A549 (cell line): ENCODE measurements at regions not wholly inside any gene's neighbourhood (a gene's known extent, or its start where the extent isn't known, plus 50 kb on each side); places are given as distances from the start of the nearest gene placed in this dataset.

Experiments used
- MAZ ChIP-seq: fragments of 150-350 bp; IDR thresholded peaks from 2 replicates; pipeline ENCODE4 v1.6.1; 2014; ENCODE audit warnings: antibody characterized with exemption, low read depth, low read length, borderline replicate concordance
- MYC ChIP-seq: IDR thresholded peaks from 2 replicates; pipeline ENCODE4 v1.6.1; 2012; ENCODE audit warnings: mild to moderate bottlenecking, inconsistent platforms, low read length, improper control_type of control experiment, borderline replicate concordance
- NFE2L2 ChIP-seq: fragments of 150-350 bp; conservative IDR thresholded peaks from 2 replicates; pipeline ENCODE4 v1.6.1; 2014; ENCODE audit warnings: low read length
- POLR2A ChIP-seq: IDR thresholded peaks from 2 replicates; pipeline ENCODE4 v1.6.1; 2012; ENCODE audit warnings: mild to moderate bottlenecking, low read length
- REST ChIP-seq: fragments of 200-600 bp; sonication (generic); IDR thresholded peaks from 2 replicates; pipeline ENCODE4 v1.6.1; 2016; ENCODE audit warnings: antibody characterized with exemption, mild to moderate bottlenecking, moderate library complexity
- RFX5 ChIP-seq: fragments of 450-650 bp; IDR thresholded peaks from 2 replicates; pipeline ENCODE4 v1.7.1; 2014; ENCODE audit warnings: antibody characterized with exemption, mild to moderate bottlenecking, moderate library complexity
- SMC3 ChIP-seq: fragments of >200 bp; sonication (Bioruptor Twin); formaldehyde crosslinking; IDR thresholded peaks from 3 replicates; pipeline ENCODE4 v1.6.1; 2018; ENCODE audit warnings: inconsistent platforms
- ZFP36 ChIP-seq: fragments of 450-650 bp; IDR thresholded peaks from 2 replicates; pipeline ENCODE4 v1.6.1; 2014; ENCODE audit warnings: borderline replicate concordance; ENCODE audit not compliant: partially characterized antibody
- TF ChIP-seq, protein P1 (sequence below): fragments of >200 bp; sonication (Bioruptor Twin); formaldehyde crosslinking; IDR thresholded peaks from 3 replicates; pipeline ENCODE4 v1.5.1; 2016
- TF ChIP-seq, protein P2 (sequence below): fragments of 150-350 bp; IDR thresholded peaks from 2 replicates; pipeline ENCODE4 v1.6.1; 2014; ENCODE audit warnings: low read depth, mild to moderate bottlenecking, low read length
- TF ChIP-seq, protein P3 (sequence below): fragments of 250-450 bp; sonication (Bioruptor Pico); IDR thresholded peaks from 2 replicates; pipeline ENCODE4 v1.5.0; 2021; ENCODE audit warnings: mild to moderate bottlenecking, moderate library complexity, borderline replicate concordance

DNA sequence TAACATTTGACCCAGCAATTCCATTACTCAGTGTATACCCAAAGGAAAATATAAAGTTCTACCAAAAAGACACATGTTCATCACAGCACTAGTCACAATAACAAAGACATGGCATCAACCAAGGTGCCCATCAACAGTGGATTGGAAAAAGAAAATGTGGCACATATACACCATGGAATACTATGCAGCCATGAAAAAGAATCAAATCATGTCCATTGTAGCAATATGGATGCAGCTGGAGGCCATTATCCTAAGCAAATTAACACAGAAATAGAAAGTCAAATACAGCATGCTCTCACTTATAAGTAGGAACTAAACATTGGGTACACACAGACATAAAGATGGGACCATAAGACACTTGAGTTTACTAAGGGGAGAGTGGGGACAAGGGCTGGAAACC is 441.9 kb upstream of the ID4 start:
- TF ChIP-seq, protein P1, sequence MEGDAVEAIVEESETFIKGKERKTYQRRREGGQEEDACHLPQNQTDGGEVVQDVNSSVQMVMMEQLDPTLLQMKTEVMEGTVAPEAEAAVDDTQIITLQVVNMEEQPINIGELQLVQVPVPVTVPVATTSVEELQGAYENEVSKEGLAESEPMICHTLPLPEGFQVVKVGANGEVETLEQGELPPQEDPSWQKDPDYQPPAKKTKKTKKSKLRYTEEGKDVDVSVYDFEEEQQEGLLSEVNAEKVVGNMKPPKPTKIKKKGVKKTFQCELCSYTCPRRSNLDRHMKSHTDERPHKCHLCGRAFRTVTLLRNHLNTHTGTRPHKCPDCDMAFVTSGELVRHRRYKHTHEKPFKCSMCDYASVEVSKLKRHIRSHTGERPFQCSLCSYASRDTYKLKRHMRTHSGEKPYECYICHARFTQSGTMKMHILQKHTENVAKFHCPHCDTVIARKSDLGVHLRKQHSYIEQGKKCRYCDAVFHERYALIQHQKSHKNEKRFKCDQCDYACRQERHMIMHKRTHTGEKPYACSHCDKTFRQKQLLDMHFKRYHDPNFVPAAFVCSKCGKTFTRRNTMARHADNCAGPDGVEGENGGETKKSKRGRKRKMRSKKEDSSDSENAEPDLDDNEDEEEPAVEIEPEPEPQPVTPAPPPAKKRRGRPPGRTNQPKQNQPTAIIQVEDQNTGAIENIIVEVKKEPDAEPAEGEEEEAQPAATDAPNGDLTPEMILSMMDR, result no peak
- TF ChIP-seq RFX5, result no peak
- TF ChIP-seq, protein P2, sequence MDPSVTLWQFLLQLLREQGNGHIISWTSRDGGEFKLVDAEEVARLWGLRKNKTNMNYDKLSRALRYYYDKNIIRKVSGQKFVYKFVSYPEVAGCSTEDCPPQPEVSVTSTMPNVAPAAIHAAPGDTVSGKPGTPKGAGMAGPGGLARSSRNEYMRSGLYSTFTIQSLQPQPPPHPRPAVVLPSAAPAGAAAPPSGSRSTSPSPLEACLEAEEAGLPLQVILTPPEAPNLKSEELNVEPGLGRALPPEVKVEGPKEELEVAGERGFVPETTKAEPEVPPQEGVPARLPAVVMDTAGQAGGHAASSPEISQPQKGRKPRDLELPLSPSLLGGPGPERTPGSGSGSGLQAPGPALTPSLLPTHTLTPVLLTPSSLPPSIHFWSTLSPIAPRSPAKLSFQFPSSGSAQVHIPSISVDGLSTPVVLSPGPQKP, result no peak
- TF ChIP-seq MYC, result no peak
- no peak for TF ChIP-seq SMC3
- TF ChIP-seq ZFP36, result no peak
- no peak for TF ChIP-seq POLR2A
- TF ChIP-seq REST, result no peak
- TF ChIP-seq, protein P3, sequence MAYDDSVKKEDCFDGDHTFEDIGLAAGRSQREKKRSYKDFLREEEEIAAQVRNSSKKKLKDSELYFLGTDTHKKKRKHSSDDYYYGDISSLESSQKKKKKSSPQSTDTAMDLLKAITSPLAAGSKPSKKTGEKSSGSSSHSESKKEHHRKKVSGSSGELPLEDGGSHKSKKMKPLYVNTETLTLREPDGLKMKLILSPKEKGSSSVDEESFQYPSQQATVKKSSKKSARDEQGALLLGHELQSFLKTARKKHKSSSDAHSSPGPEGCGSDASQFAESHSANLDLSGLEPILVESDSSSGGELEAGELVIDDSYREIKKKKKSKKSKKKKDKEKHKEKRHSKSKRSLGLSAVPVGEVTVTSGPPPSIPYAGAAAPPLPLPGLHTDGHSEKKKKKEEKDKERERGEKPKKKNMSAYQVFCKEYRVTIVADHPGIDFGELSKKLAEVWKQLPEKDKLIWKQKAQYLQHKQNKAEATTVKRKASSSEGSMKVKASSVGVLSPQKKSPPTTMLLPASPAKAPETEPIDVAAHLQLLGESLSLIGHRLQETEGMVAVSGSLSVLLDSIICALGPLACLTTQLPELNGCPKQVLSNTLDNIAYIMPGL, result no peak
- no peak for TF ChIP-seq NFE2L2
- TF ChIP-seq MAZ, result no peak
